SU-DHL-6 (cell line): ENCODE measurements at regions not wholly inside any gene's neighbourhood (a gene's known extent, or its start where the extent isn't known, plus 50 kb on each side); places are given as distances from the start of the nearest gene placed in this dataset.

Source experiments
- H2AFZ ChIP-seq: fragments of 200-600 bp; sonication (generic); 2 replicates; pipeline ENCODE4 v1.6.1; 2014; ENCODE audit warnings: low read depth, mild to moderate bottlenecking, moderate library complexity, mixed read lengths, antibody characterized with exemption, low read length; ENCODE audit not compliant: severe bottlenecking
- H3F3A ChIP-seq: fragments of 200-600 bp; shearing (Covaris generic); 2 replicates; pipeline ENCODE4 v1.6.0; 2016; ENCODE audit warnings: antibody characterized with exemption, mild to moderate bottlenecking; ENCODE audit not compliant: insufficient read depth
- H3K27ac ChIP-seq: fragments of 200-600 bp; sonication (generic); 2 replicates; pipeline ENCODE4 v1.5.1; 2016; ENCODE audit warnings: low read depth, mild to moderate bottlenecking, low read length, moderate library complexity, mixed read lengths
- H3K27me3 ChIP-seq: fragments of 200-600 bp; sonication (generic), shearing (Covaris generic); 2 replicates; pipeline ENCODE4 v1.6.0; 2014; ENCODE audit warnings: mild to moderate bottlenecking, low read length
- H3K36me3 ChIP-seq: fragments of 200-600 bp; sonication (generic); 2 replicates; pipeline ENCODE4 v1.6.1; 2014; ENCODE audit warnings: mild to moderate bottlenecking, low read length, mixed read lengths
- H3K4me2 ChIP-seq: fragments of 300-600, 200-600 bp; shearing (Covaris generic), sonication (generic); 2 replicates; pipeline ENCODE4 v1.6.0; 2014; ENCODE audit warnings: low read length, low read depth, mild to moderate bottlenecking; ENCODE audit not compliant: poor library complexity, severe bottlenecking
- H3K4me3 ChIP-seq: fragments of 200-600 bp; sonication (generic); 2 replicates; pipeline ENCODE4 v1.5.1; 2014; ENCODE audit warnings: antibody characterized with exemption, low read length, mild to moderate bottlenecking, mixed read lengths; ENCODE audit not compliant: insufficient read depth, poor library complexity, severe bottlenecking
- H3K79me2 ChIP-seq: fragments of 200-600 bp; sonication (generic); 2 replicates; pipeline ENCODE4 v1.6.1; 2014; ENCODE audit warnings: mild to moderate bottlenecking, low read length, moderate library complexity; ENCODE audit not compliant: insufficient read depth
- H3K9ac ChIP-seq: fragments of 200-600 bp; sonication (generic); 2 replicates; pipeline ENCODE4 v1.7.0; 2014; ENCODE audit warnings: mild to moderate bottlenecking, low read length
- H3K9me2 ChIP-seq: fragments of 200-600 bp; sonication (generic); replicated peaks from 2 replicates; pipeline ENCODE4 v1.6.1; 2014; ENCODE audit warnings: low read length; ENCODE audit not compliant: insufficient read depth
- H3K9me3 ChIP-seq: fragments of 200-600 bp; sonication (generic); 2 replicates; pipeline ENCODE4 v1.6.1; 2014; ENCODE audit warnings: low read length, mixed read lengths; ENCODE audit not compliant: insufficient read depth
- H4K20me1 ChIP-seq: fragments of 200-600 bp; sonication (generic); 2 replicates; pipeline ENCODE4 v1.6.1; 2014; ENCODE audit warnings: low read depth, mild to moderate bottlenecking, antibody characterized with exemption, low read length, moderate library complexity, mixed read lengths
- CTCF ChIP-seq: fragments of 200-600 bp; sonication (generic); IDR thresholded peaks from one replicate; pipeline ENCODE4 v1.5.1; 2017; ENCODE audit warnings: antibody characterized with exemption, mild to moderate bottlenecking, low read length, moderate library complexity; ENCODE audit not compliant: insufficient read depth, poor library complexity, severe bottlenecking
- EZH2phosphoT487 ChIP-seq: fragments of 200-600 bp; sonication (generic), shearing (Covaris generic); conservative IDR thresholded peaks from 2 replicates; pipeline ENCODE4 v1.6.1; 2018; ENCODE audit warnings: mild to moderate bottlenecking, antibody characterized with exemption, low read length, moderate library complexity, mixed read lengths

GRCh38 chr15:70195171-70195570 is 97.5 kb upstream of the TLE3 start:
- no peak for TF ChIP-seq CTCF
- TF ChIP-seq EZH2phosphoT487, result no peak
- Histone ChIP-seq H3K9ac (no peak overlapping the region), H3F3A (no peaks in the 10 kb centered on the region), H4K20me1 (no peaks in the 10 kb centered on the region), H3K27ac (no peak overlapping the region), H2AFZ (no peak overlapping the region), H3K27me3 (no peaks in the 10 kb centered on the region), H3K9me3 (no peaks in the 10 kb centered on the region), H3K9me2 (no peaks in the 10 kb centered on the region), H3K36me3 (no peaks in the 10 kb centered on the region), H3K4me2 (no peak overlapping the region), H3K79me2 (no peaks in the 10 kb centered on the region), H3K4me3 (no peak overlapping the region)

- H4K20me1 ChIP-seq, result no peaks in the 10 kb centered on the region
- no peak overlapping the region for H2AFZ ChIP-seq
- H3K79me2 ChIP-seq, result no peaks in the 10 kb centered on the region
- TF ChIP-seq EZH2phosphoT487, result no peak
- no peaks in the 10 kb centered on the region for H3K9me2 ChIP-seq
- H3K4me3 ChIP-seq, result no peak overlapping the region
- no peak overlapping the region for H3K4me2 ChIP-seq
- H3F3A ChIP-seq, result no peaks in the 10 kb centered on the region
- H3K27me3 ChIP-seq, result no peaks in the 10 kb centered on the region
- no peak overlapping the region for H3K27ac ChIP-seq
- H3K9ac ChIP-seq, result no peak overlapping the region
- no peaks in the 10 kb centered on the region for H3K36me3 ChIP-seq
- H3K9me3 ChIP-seq, result no peaks in the 10 kb centered on the region
These were observed 96.5 kb upstream of the TLE3 start for GRCh38 chr15:70194266-70194665.

GRCh38 chr15:70193734-70194133 is 96.0 kb upstream of the TLE3 start:
- Histone ChIP-seq H3K9me3 (no peaks in the 10 kb centered on the region), H3K4me3 (no peak overlapping the region), H3K79me2 (no peaks in the 10 kb centered on the region), H3K9ac (no peak overlapping the region), H2AFZ (no peak overlapping the region), H3K4me2 (no peak overlapping the region), H3F3A (no peaks in the 10 kb centered on the region), H3K36me3 (no peaks in the 10 kb centered on the region), H3K27ac (no peak overlapping the region), H3K27me3 (no peaks in the 10 kb centered on the region), H3K9me2 (no peaks in the 10 kb centered on the region), H4K20me1 (no peaks in the 10 kb centered on the region)
- TF ChIP-seq CTCF (no peak), EZH2phosphoT487 (no peak)

- Histone ChIP-seq H3K4me3 (no peak overlapping the region), H3F3A (no peaks in the 10 kb centered on the region), H3K27me3 (no peaks in the 10 kb centered on the region), H3K9me3 (no peaks in the 10 kb centered on the region), H3K9me2 (no peaks in the 10 kb centered on the region), H3K79me2 (no peaks in the 10 kb centered on the region), H3K4me2 (no peak overlapping the region), H3K9ac (no peak overlapping the region), H3K36me3 (no peaks in the 10 kb centered on the region), H2AFZ (no peak overlapping the region), H4K20me1 (no peaks in the 10 kb centered on the region), H3K27ac (no peak overlapping the region)
- no peak for TF ChIP-seq EZH2phosphoT487
- TF ChIP-seq CTCF, result no peak
These were observed 94.8 kb upstream of the TLE3 start for GRCh38 chr15:70192490-70192889.
